Subcutaneous abdominal adipose tissue (tissue), 5 donors: ENCODE measurements at regions not wholly inside any gene's neighbourhood (a gene's known extent, or its start where the extent isn't known, plus 50 kb on each side); places are given as distances from the start of the nearest gene placed in this dataset.

Source experiments
- H3K27ac ChIP-seq: one replicate; pipeline ENCODE4 v1.7.0; 2013; ENCODE audit warnings: low read depth, mild to moderate bottlenecking, inconsistent platforms, low read length, moderate library complexity
- H3K27me3 ChIP-seq, 5 donors: one replicate each; pipeline ENCODE4 v1.7.0; 2013; ENCODE audit warnings: low read length in 5 of 5, inconsistent platforms in 1 of 5; ENCODE audit not compliant: control insufficient read depth in 5 of 5, insufficient read depth in 4 of 5
- H3K36me3 ChIP-seq, 5 donors: one replicate each; pipeline ENCODE4 v1.7.0; 2013; ENCODE audit warnings: low read length in 5 of 5; ENCODE audit not compliant: control insufficient read depth in 5 of 5, insufficient read depth in 5 of 5
- H3K4me1 ChIP-seq, 5 donors: one replicate each; pipeline ENCODE4 v1.7.0; 2013; ENCODE audit warnings: low read length in 5 of 5, mild to moderate bottlenecking in 3 of 5, moderate library complexity in 1 of 5; ENCODE audit not compliant: control insufficient read depth in 5 of 5, insufficient read depth in 5 of 5
- H3K4me3 ChIP-seq, 5 donors: one replicate each; pipeline ENCODE4 v1.7.0; 2013; ENCODE audit warnings: low read length in 5 of 5, low read depth in 1 of 5
- H3K9ac ChIP-seq, 5 donors: one replicate each; pipeline ENCODE4 v1.7.0; 2013; ENCODE audit warnings: low read length in 5 of 5, mild to moderate bottlenecking in 4 of 5, moderate library complexity in 3 of 5
- H3K9me3 ChIP-seq, 5 donors: one replicate each; pipeline ENCODE4 v1.7.0; 2013; ENCODE audit warnings: low read length in 5 of 5; ENCODE audit not compliant: control insufficient read depth in 5 of 5
- donor health status: healthy.
- donor health status: healthy.
- donor health status: healthy.
- donor health status: healthy.
- donor health status: healthy.

- Histone ChIP-seq H3K4me3 (no peak overlapping the region), H3K9ac (no peak overlapping the region), H3K4me1 (peaks cover 11 to 26% (median 19%) of the 10 kb centered on the region in 5 donors), H3K9me3 (no peaks in the 10 kb centered on the region), H3K27ac (no peak overlapping the region), H3K27me3 (peaks cover 0 to 4% (median 0%) of the 10 kb centered on the region in 5 donors), H3K36me3 (peaks cover 0 to 3% (median 0%) of the 10 kb centered on the region in 5 donors)
Observed at GRCh38 chr11:15653191-15653710, 538.5 kb downstream of the INSC start.

GRCh38 chr11:15654451-15654850, 539.7 kb downstream of the INSC start:
- no peak overlapping the region for H3K4me3 ChIP-seq
- peaks cover 0 to 3% (median 0%) of the 10 kb centered on the region in 5 donors for H3K36me3 ChIP-seq
- no peaks in the 10 kb centered on the region for H3K9me3 ChIP-seq
- H3K9ac ChIP-seq = no peak overlapping the region
- H3K27me3 ChIP-seq = peaks cover 0 to 4% (median 0%) of the 10 kb centered on the region in 5 donors
- H3K27ac ChIP-seq = no peak overlapping the region
- peaks cover 10 to 26% (median 19%) of the 10 kb centered on the region in 5 donors for H3K4me1 ChIP-seq

GRCh38 chr11:15655552-15655951, 540.8 kb downstream of the INSC start:
- H3K4me3 ChIP-seq = no peak overlapping the region
- H3K27ac ChIP-seq = no peak overlapping the region
- H3K36me3 ChIP-seq = no peaks in the 10 kb centered on the region
- no peaks in the 10 kb centered on the region for H3K27me3 ChIP-seq
- H3K9me3 ChIP-seq = no peaks in the 10 kb centered on the region
- no peak overlapping the region for H3K9ac ChIP-seq
- H3K4me1 ChIP-seq = peaks cover 2 to 17% (median 10%) of the 10 kb centered on the region in 5 donors

- Histone ChIP-seq H3K4me3 (no peak overlapping the region), H3K27ac (no peak overlapping the region), H3K9me3 (no peaks in the 10 kb centered on the region), H3K4me1 (peaks cover 0 to under 1% (median 0%) of the 10 kb centered on the region in 5 donors), H3K27me3 (no peaks in the 10 kb centered on the region), H3K9ac (no peak overlapping the region), H3K36me3 (no peaks in the 10 kb centered on the region)
Observed at GRCh38 chr11:15657264-15657663, 542.5 kb downstream of the INSC start.

GRCh38 chr11:15660496-15660895, 545.8 kb downstream of the INSC start:
- Histone ChIP-seq H3K9ac (no peak overlapping the region), H3K4me1 (peaks cover 0 to 13% (median 10%) of the 10 kb centered on the region in 5 donors), H3K27me3 (no peaks in the 10 kb centered on the region), H3K27ac (no peak overlapping the region), H3K4me3 (no peak overlapping the region), H3K36me3 (no peaks in the 10 kb centered on the region), H3K9me3 (no peaks in the 10 kb centered on the region)

- no peak overlapping the region for H3K9ac ChIP-seq
- H3K36me3 ChIP-seq = no peaks in the 10 kb centered on the region
- peaks cover 0 to 4% (median 3%) of the 10 kb centered on the region in 5 donors for H3K9me3 ChIP-seq
- H3K27me3 ChIP-seq = no peaks in the 10 kb centered on the region
- no peak overlapping the region for H3K27ac ChIP-seq
- H3K4me3 ChIP-seq = no peak overlapping the region
- H3K4me1 ChIP-seq = peaks cover 0 to 13% (median 10%) of the 10 kb centered on the region in 5 donors
Observed at GRCh38 chr11:15662285-15662684, 547.6 kb downstream of the INSC start.

- Histone ChIP-seq H3K36me3 (no peaks in the 10 kb centered on the region), H3K27me3 (no peaks in the 10 kb centered on the region), H3K27ac (no peak overlapping the region), H3K4me1 (peaks cover 0 to 13% (median 10%) of the 10 kb centered on the region in 5 donors), H3K9me3 (peaks cover 0 to 6% (median 4%) of the 10 kb centered on the region in 5 donors), H3K4me3 (no peak overlapping the region), H3K9ac (no peak overlapping the region)
Observed at GRCh38 chr11:15663777-15664218, 549.1 kb downstream of the INSC start.

- peaks cover 0 to 6% (median 4%) of the 10 kb centered on the region in 5 donors for H3K9me3 ChIP-seq
- H3K4me1 ChIP-seq = peaks cover 0 to 13% (median 10%) of the 10 kb centered on the region in 5 donors
- H3K27me3 ChIP-seq = no peaks in the 10 kb centered on the region
- no peaks in the 10 kb centered on the region for H3K36me3 ChIP-seq
- no peak overlapping the region for H3K27ac ChIP-seq
- H3K4me3 ChIP-seq = no peak overlapping the region
- no peak overlapping the region for H3K9ac ChIP-seq
Observed at GRCh38 chr11:15665368-15665871, 550.7 kb downstream of the INSC start.

- H3K36me3 ChIP-seq = no peaks in the 10 kb centered on the region
- H3K9ac ChIP-seq = no peak overlapping the region
- H3K27ac ChIP-seq = no peak overlapping the region
- peaks cover 0 to 6% (median 4%) of the 10 kb centered on the region in 5 donors for H3K9me3 ChIP-seq
- H3K4me3 ChIP-seq = no peak overlapping the region
- no peaks in the 10 kb centered on the region for H3K27me3 ChIP-seq
- H3K4me1 ChIP-seq = peaks cover 0 to 13% (median 10%) of the 10 kb centered on the region in 5 donors
Observed at GRCh38 chr11:15667127-15667725, 552.5 kb downstream of the INSC start.

GRCh38 chr11:15668718-15669117, 554.0 kb downstream of the INSC start:
- no peaks in the 10 kb centered on the region for H3K27me3 ChIP-seq
- no peaks in the 10 kb centered on the region for H3K36me3 ChIP-seq
- no peak overlapping the region for H3K27ac ChIP-seq
- peaks cover 0 to 10% (median 6%) of the 10 kb centered on the region in 5 donors for H3K4me1 ChIP-seq
- H3K9me3 ChIP-seq = peaks cover 0 to 6% (median 4%) of the 10 kb centered on the region in 5 donors
- H3K4me3 ChIP-seq = no peak overlapping the region
- H3K9ac ChIP-seq = no peak overlapping the region
